ENCODE measurements at regions not wholly inside any gene's neighbourhood (a gene's known extent, or its start where the extent isn't known, plus 50 kb on each side); places are given as distances from the start of the nearest gene placed in this dataset.

GRCh38 chr18:21191596-21192307 is 50.3 kb upstream of the GREB1L start:
- no peak overlapping the region for H3K4me3 ChIP-seq (ENCODE audit: low read length)
- TF ChIP-seq CTCF (conservative IDR thresholded peaks at IDR 0.05; ENCODE audit: low read depth, low read length), result peak; percentile 80
- no peak for DNase-seq (ENCODE audit: low read depth)
